H1 (cell line): ENCODE measurements at regions not wholly inside any gene's neighbourhood (a gene's known extent, or its start where the extent isn't known, plus 50 kb on each side); places are given as distances from the start of the nearest gene placed in this dataset.

Source experiments
- NRF1 ChIP-seq: IDR thresholded peaks from 2 replicates; pipeline ENCODE4 v1.6.1; 2011; ENCODE audit warnings: mild to moderate bottlenecking, low read depth, low read length, improper control_type of control experiment
- POLR2A ChIP-seq, 2 experiments: IDR thresholded peaks; 1 replicate in 1 of 2; 2 replicates in 1 of 2; pipeline ENCODE4 v1.6.1; 2011; ENCODE audit warnings: low read depth in 2 of 2, low read length in 2 of 2, mild to moderate bottlenecking in 2 of 2; ENCODE audit errors: control extremely low read depth in 1 of 2
- POLR2AphosphoS5 ChIP-seq: IDR thresholded peaks from 2 replicates; pipeline ENCODE4 v1.6.1; 2011; ENCODE audit warnings: low read depth, low read length
- SP1 ChIP-seq: IDR thresholded peaks from 2 replicates; pipeline ENCODE4 v1.6.1; 2011; ENCODE audit warnings: low read depth, low read length
- ZNF274 ChIP-seq: IDR thresholded peaks from 2 replicates; pipeline ENCODE4 v1.7.0; 2012; ENCODE audit warnings: low read length, borderline replicate concordance; ENCODE audit errors: extremely low read depth
- TF ChIP-seq, protein P1 (sequence below), 3 experiments: IDR thresholded peaks; 1 replicate in 2 of 3; 2 replicates in 1 of 3; pipeline versions ENCODE4 v1.5.1 to v1.6.1; 2011; ENCODE audit warnings: low read length in 3 of 3, mild to moderate bottlenecking in 3 of 3, inconsistent platforms in 2 of 3, low read depth in 1 of 3, moderate library complexity in 1 of 3; ENCODE audit not compliant: insufficient read depth in 1 of 3; ENCODE audit errors: control extremely low read depth in 1 of 3

DNA sequence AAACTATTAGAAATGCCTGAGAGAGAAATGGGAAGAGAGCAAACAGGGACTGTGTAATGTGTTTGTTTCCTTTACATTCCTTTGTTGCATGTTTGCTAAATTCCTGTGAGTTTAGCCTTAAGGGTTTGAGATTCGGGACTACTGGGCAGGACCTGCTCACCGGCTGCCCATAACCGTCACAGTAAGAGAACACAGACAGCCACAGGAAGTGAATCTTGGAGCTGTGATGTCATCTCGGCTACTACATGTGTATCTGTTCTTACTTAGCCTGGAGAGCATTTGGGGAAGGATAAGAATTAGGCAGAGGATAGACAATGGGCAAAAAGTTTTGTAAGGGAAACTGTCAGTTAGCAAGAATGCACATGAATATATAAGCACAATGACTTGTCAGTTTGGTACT is 485.1 kb upstream of the KLF6 start:
- no peak for TF ChIP-seq NRF1
- TF ChIP-seq, protein P1, sequence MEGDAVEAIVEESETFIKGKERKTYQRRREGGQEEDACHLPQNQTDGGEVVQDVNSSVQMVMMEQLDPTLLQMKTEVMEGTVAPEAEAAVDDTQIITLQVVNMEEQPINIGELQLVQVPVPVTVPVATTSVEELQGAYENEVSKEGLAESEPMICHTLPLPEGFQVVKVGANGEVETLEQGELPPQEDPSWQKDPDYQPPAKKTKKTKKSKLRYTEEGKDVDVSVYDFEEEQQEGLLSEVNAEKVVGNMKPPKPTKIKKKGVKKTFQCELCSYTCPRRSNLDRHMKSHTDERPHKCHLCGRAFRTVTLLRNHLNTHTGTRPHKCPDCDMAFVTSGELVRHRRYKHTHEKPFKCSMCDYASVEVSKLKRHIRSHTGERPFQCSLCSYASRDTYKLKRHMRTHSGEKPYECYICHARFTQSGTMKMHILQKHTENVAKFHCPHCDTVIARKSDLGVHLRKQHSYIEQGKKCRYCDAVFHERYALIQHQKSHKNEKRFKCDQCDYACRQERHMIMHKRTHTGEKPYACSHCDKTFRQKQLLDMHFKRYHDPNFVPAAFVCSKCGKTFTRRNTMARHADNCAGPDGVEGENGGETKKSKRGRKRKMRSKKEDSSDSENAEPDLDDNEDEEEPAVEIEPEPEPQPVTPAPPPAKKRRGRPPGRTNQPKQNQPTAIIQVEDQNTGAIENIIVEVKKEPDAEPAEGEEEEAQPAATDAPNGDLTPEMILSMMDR (IDR thresholded peaks at IDR 0.05; ENCODE audit: control extremely low read depth in 1 of 3, insufficient read depth in 1 of 3, low read depth in 1 of 3, low read length in 3 of 3), result no peak
- no peak for TF ChIP-seq ZNF274
- TF ChIP-seq SP1, result no peak
- TF ChIP-seq POLR2A (IDR thresholded peaks at IDR 0.05; ENCODE audit: control extremely low read depth in 1 of 2, low read depth in 2 of 2, low read length in 2 of 2), result no peak
- no peak for TF ChIP-seq POLR2AphosphoS5
